IMR-90 (cell line): ENCODE measurements at regions not wholly inside any gene's neighbourhood (a gene's known extent, or its start where the extent isn't known, plus 50 kb on each side); places are given as distances from the start of the nearest gene placed in this dataset.

Experiments
- CTCF ChIP-seq: conservative IDR thresholded peaks from 2 replicates; pipeline ENCODE4 v1.5.1; 2012; ENCODE audit warnings: mild to moderate bottlenecking, low read depth, low read length, improper control_type of control experiment
- MXI1 ChIP-seq: IDR thresholded peaks from 2 replicates; pipeline ENCODE4 v1.6.1; 2012; ENCODE audit warnings: low read depth, mild to moderate bottlenecking, low read length, moderate library complexity, borderline replicate concordance
- POLR2A ChIP-seq: IDR thresholded peaks from 2 replicates; pipeline ENCODE4 v1.6.1; 2012; ENCODE audit warnings: mild to moderate bottlenecking, low read depth, low read length

- TF ChIP-seq POLR2A (no peak), MXI1 (no peak), CTCF (no peak)
Measured at GRCh38 chr11:134725211-134725610, 313.2 kb upstream of the B3GAT1 start.
